ENCODE measurements at regions not wholly inside any gene's neighbourhood (a gene's known extent, or its start where the extent isn't known, plus 50 kb on each side); places are given as distances from the start of the nearest gene placed in this dataset.

- intact Hi-C loops (cut with DNase I), result no loop called here
- H3K27ac ChIP-seq, result no peak overlapping the region
Measured at GRCh38 chr5:159774476-159775031, 141.7 kb upstream of the ADRA1B start.

GRCh38 chr5:159775890-159776289, 140.4 kb upstream of the ADRA1B start:
- intact Hi-C loops (cut with DNase I), result no loop called here
- Histone ChIP-seq H3K27me3 (no peaks in the 10 kb centered on the region), H3K9me3 (replicated peaks in 1 of 3) (no peaks in the 10 kb centered on the region), H3K4me1 (replicated peaks in 1 of 2) (peaks cover 0 to 11% of the 10 kb centered on the region in 2 donors), H3K27ac (no peak overlapping the region), H3K4me3 (no peak overlapping the region), H3K36me3 (replicated peaks in 1 of 2) (no peaks in the 10 kb centered on the region)
- TF ChIP-seq POLR2A (IDR thresholded peaks at IDR 0.05) (no peak), CTCF (IDR thresholded peaks at IDR 0.05) (no peak)
- WGBS, 4 donors, result 83 to 91% (median 85%) methylated on average over 3 of the region's 3 CpGs
- DNase-seq, result no peak

More at GRCh38 chr5:159774476-159775031, 141.7 kb upstream of the ADRA1B start:
- H3K36me3 ChIP-seq (replicated peaks in 1 of 2), result no peaks in the 10 kb centered on the region
- TF ChIP-seq CTCF (IDR thresholded peaks at IDR 0.05) (no peak), POLR2A (IDR thresholded peaks at IDR 0.05) (no peak)
- WGBS, 4 donors, result 87 to 92% (median 89%) methylated on average over 9 of the region's 9 CpGs
- H3K4me3 ChIP-seq, result no peak overlapping the region
- H3K9me3 ChIP-seq (replicated peaks in 1 of 3), result no peaks in the 10 kb centered on the region
- DNase-seq, result no peak
- peaks cover 4% of the 10 kb centered on the region for H3K27me3 ChIP-seq
- H3K4me1 ChIP-seq (replicated peaks in 1 of 2), result peaks cover 0 to 11% of the 10 kb centered on the region in 2 donors

- 83 to 90% (median 86%) methylated on average over 9 of the region's 9 CpGs for WGBS, 4 donors
- intact Hi-C loops (cut with DNase I), result no loop called here
- no peaks in the 10 kb centered on the region for H3K27me3 ChIP-seq
- H3K4me1 ChIP-seq (replicated peaks in 1 of 2), result peaks cover 0 to 11% of the 10 kb centered on the region in 2 donors
- H3K36me3 ChIP-seq (replicated peaks in 1 of 2), result no peaks in the 10 kb centered on the region
- H3K9me3 ChIP-seq (replicated peaks in 1 of 3), result no peaks in the 10 kb centered on the region
- no peak for DNase-seq
- H3K27ac ChIP-seq, result no peak overlapping the region
- no peak overlapping the region for H3K4me3 ChIP-seq
- TF ChIP-seq POLR2A (IDR thresholded peaks at IDR 0.05) (no peak), CTCF (IDR thresholded peaks at IDR 0.05) (no peak)
Measured at GRCh38 chr5:159777049-159777660, 139.1 kb upstream of the ADRA1B start.

- H3K27me3 ChIP-seq, result no peaks in the 10 kb centered on the region
- H3K36me3 ChIP-seq (replicated peaks in 1 of 2), result no peaks in the 10 kb centered on the region
- TF ChIP-seq CTCF (IDR thresholded peaks at IDR 0.05) (no peak), POLR2A (IDR thresholded peaks at IDR 0.05) (no peak)
- no peaks in the 10 kb centered on the region for H3K9me3 ChIP-seq (replicated peaks in 1 of 3)
- H3K27ac ChIP-seq, result no peak overlapping the region
- intact Hi-C loops (cut with DNase I), result no loop called here
- no peak overlapping the region for H3K4me3 ChIP-seq
- 88 to 92% (median 90%) methylated on average over 4 of the region's 4 CpGs for WGBS, 4 donors
- no peaks in the 10 kb centered on the region for H3K4me1 ChIP-seq (replicated peaks in 1 of 2)
- no peak for DNase-seq
Measured at GRCh38 chr5:159779481-159779880, 136.8 kb upstream of the ADRA1B start.
